Hepatocyte (in vitro differentiated cells): ENCODE measurements at regions not wholly inside any gene's neighbourhood (a gene's known extent, or its start where the extent isn't known, plus 50 kb on each side); places are given as distances from the start of the nearest gene placed in this dataset.

ENCODE experiments used
- DNase-seq: peaks from one replicate; pipeline ENCODE4 v3.0.0-alpha.2; 2016; ENCODE audit warnings: low spot score
- H2AFZ ChIP-seq: fragments of 200-600 bp; sonication (generic); 2 replicates; pipeline ENCODE4 v1.6.0; 2016; ENCODE audit warnings: antibody characterized with exemption, mild to moderate bottlenecking
- H3K27ac ChIP-seq: fragments of 200-600 bp; sonication (generic); 2 replicates; pipeline ENCODE4 v1.5.1; 2016; ENCODE audit warnings: mild to moderate bottlenecking
- H3K27me3 ChIP-seq: fragments of 200-600 bp; sonication (generic); 2 replicates; pipeline ENCODE4 v1.6.1; 2016
- H3K36me3 ChIP-seq: fragments of 200-600 bp; sonication (generic); replicated peaks from 2 replicates; pipeline ENCODE4 v1.5.1; 2016; ENCODE audit warnings: low read depth; ENCODE audit not compliant: insufficient read depth
- H3K4me1 ChIP-seq: fragments of 200-600 bp; sonication (generic); 2 replicates; pipeline ENCODE4 v1.5.1; 2016; ENCODE audit warnings: mild to moderate bottlenecking, moderate library complexity; ENCODE audit not compliant: insufficient read depth
- H3K4me2 ChIP-seq: fragments of 200-600 bp; sonication (generic); 2 replicates; pipeline ENCODE4 v1.6.0; 2016
- H3K4me3 ChIP-seq: fragments of 200-600 bp; sonication (generic); 2 replicates; pipeline ENCODE4 v1.5.1; 2016; ENCODE audit warnings: mild to moderate bottlenecking
- H3K79me2 ChIP-seq: fragments of 200-600 bp; sonication (generic); 2 replicates; pipeline ENCODE4 v1.6.0; 2017; ENCODE audit warnings: mild to moderate bottlenecking
- H3K9me2 ChIP-seq: fragments of 200-600 bp; sonication (generic); replicated peaks from 2 replicates; pipeline ENCODE4 v1.6.0; 2017; ENCODE audit warnings: mild to moderate bottlenecking; ENCODE audit not compliant: insufficient read depth
- H3K9me3 ChIP-seq: fragments of 200-600 bp; sonication (generic); 2 replicates; pipeline ENCODE4 v1.5.1; 2016; ENCODE audit warnings: low read depth, mild to moderate bottlenecking
- H4K20me1 ChIP-seq: fragments of 200-600 bp; sonication (generic); 2 replicates; pipeline ENCODE4 v1.6.0; 2016; ENCODE audit warnings: mild to moderate bottlenecking; ENCODE audit not compliant: insufficient read depth, poor library complexity, severe bottlenecking
- EZH2 ChIP-seq: fragments of 200-600 bp; sonication (generic); IDR thresholded peaks from 2 replicates; pipeline ENCODE4 v1.6.1; 2016; ENCODE audit warnings: antibody characterized with exemption, mild to moderate bottlenecking, borderline replicate concordance
- EZH2phosphoT487 ChIP-seq: fragments of 200-600 bp; sonication (generic); IDR thresholded peaks from one replicate; pipeline ENCODE4 v1.6.1; 2018; ENCODE audit warnings: antibody characterized with exemption, mild to moderate bottlenecking, low read depth, moderate library complexity; ENCODE audit not compliant: unreplicated experiment, severe bottlenecking
- WGBS: methylation state at CpG from one replicate; pipeline ENCODE4 v1.1.6; 2016; ENCODE audit warnings: low lambda C conversion rate; ENCODE audit errors: missing lambda C conversion rate; 5-methylcytosine and 5-hydroxymethylcytosine counted together
- TF ChIP-seq, protein P1 (sequence below): fragments of 200-600 bp; sonication (generic); IDR thresholded peaks from 2 replicates; pipeline ENCODE4 v1.5.1; 2016; ENCODE audit warnings: antibody characterized with exemption, mild to moderate bottlenecking; ENCODE audit not compliant: poor library complexity

GRCh38 chr2:21249367-21249766, 125.6 kb downstream of the TDRD15 start:
- Histone ChIP-seq H3K27me3 (no peaks in the 10 kb centered on the region), H3K4me1 (no peaks in the 10 kb centered on the region), H3K9me2 (no peaks in the 10 kb centered on the region), H3K9me3 (no peaks in the 10 kb centered on the region), H3K4me2 (no peak overlapping the region), H3K79me2 (no peaks in the 10 kb centered on the region), H3K4me3 (no peak overlapping the region), H3K36me3 (no peaks in the 10 kb centered on the region), H2AFZ (no peak overlapping the region), H3K27ac (no peak overlapping the region), H4K20me1 (no peaks in the 10 kb centered on the region)
- TF ChIP-seq, protein P1, sequence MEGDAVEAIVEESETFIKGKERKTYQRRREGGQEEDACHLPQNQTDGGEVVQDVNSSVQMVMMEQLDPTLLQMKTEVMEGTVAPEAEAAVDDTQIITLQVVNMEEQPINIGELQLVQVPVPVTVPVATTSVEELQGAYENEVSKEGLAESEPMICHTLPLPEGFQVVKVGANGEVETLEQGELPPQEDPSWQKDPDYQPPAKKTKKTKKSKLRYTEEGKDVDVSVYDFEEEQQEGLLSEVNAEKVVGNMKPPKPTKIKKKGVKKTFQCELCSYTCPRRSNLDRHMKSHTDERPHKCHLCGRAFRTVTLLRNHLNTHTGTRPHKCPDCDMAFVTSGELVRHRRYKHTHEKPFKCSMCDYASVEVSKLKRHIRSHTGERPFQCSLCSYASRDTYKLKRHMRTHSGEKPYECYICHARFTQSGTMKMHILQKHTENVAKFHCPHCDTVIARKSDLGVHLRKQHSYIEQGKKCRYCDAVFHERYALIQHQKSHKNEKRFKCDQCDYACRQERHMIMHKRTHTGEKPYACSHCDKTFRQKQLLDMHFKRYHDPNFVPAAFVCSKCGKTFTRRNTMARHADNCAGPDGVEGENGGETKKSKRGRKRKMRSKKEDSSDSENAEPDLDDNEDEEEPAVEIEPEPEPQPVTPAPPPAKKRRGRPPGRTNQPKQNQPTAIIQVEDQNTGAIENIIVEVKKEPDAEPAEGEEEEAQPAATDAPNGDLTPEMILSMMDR, result no peak
- TF ChIP-seq EZH2phosphoT487 (no peak), EZH2 (no peak)
- no peak for DNase-seq
- WGBS, result 87% methylated on average over 3 of the region's 3 CpGs

DNA sequence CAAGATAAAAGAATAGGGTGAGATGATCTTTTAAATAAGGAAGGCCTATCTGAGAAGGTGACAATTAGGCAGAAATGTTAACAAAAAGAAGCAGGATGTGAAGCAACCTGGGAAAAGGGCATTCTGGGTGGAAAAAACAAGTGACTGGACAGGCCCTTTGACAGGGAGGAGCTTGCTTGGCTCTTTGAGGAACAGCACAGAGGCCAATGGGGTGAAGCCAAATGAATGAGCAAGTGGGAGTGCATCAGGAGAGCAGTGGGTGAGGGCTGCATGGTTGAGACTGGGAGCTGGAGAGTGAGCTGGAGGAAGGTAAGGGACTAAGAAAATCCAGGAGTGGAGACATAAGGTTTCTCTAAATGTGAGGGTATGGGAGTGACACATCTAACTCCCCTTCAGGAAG, 126.9 kb downstream of the TDRD15 start:
- H3K9me2 ChIP-seq, result no peaks in the 10 kb centered on the region
- H4K20me1 ChIP-seq, result no peaks in the 10 kb centered on the region
- no peak overlapping the region for H2AFZ ChIP-seq
- no peak overlapping the region for H3K4me3 ChIP-seq
- H3K9me3 ChIP-seq, result no peaks in the 10 kb centered on the region
- no peak overlapping the region for H3K27ac ChIP-seq
- H3K4me2 ChIP-seq, result no peak overlapping the region
- no peaks in the 10 kb centered on the region for H3K79me2 ChIP-seq
- H3K36me3 ChIP-seq, result no peaks in the 10 kb centered on the region
- no peaks in the 10 kb centered on the region for H3K4me1 ChIP-seq
- H3K27me3 ChIP-seq, result no peaks in the 10 kb centered on the region
- TF ChIP-seq EZH2phosphoT487 (no peak), EZH2 (no peak)
- TF ChIP-seq, protein P1, result no peak
- no peak for DNase-seq

- TF ChIP-seq EZH2 (no peak), EZH2phosphoT487 (no peak)
- TF ChIP-seq, protein P1, result no peak
- Histone ChIP-seq H3K27me3 (no peaks in the 10 kb centered on the region), H3K9me3 (no peaks in the 10 kb centered on the region), H4K20me1 (no peaks in the 10 kb centered on the region), H3K79me2 (no peaks in the 10 kb centered on the region), H3K4me1 (no peaks in the 10 kb centered on the region), H3K27ac (no peak overlapping the region), H3K9me2 (no peaks in the 10 kb centered on the region), H3K4me2 (no peak overlapping the region), H3K36me3 (no peaks in the 10 kb centered on the region), H2AFZ (no peak overlapping the region), H3K4me3 (no peak overlapping the region)
- DNase-seq, result peak; percentile 22
- 71% methylated on average over 5 of the region's 5 CpGs for WGBS
These were observed 127.6 kb downstream of the TDRD15 start for GRCh38 chr2:21251216-21251980.
